IMR-90 (cell line): ENCODE measurements at regions not wholly inside any gene's neighbourhood (a gene's known extent, or its start where the extent isn't known, plus 50 kb on each side); places are given as distances from the start of the nearest gene placed in this dataset.

ENCODE experiments used
- ATAC-seq: fragments of 200-7000 bp; cut with Tn5 transposase; 2 replicates; pipeline ENCODE4 v1.9.1; 2020; ENCODE audit warnings: low read depth, mild to moderate bottlenecking, moderate library complexity
- BruUV-seq: library from RNA; stranded (reverse); fragments of 400-500 nt; replicated peaks from 2 replicates; lab custom pipeline; 2021; lab: Mats Ljungman, UMichigan
- CTCF ChIA-PET: fragments of 300-600 bp; formaldehyde crosslinking; extraction: SDS; loops from one replicate; lab custom pipeline; 2021; ENCODE audit warnings: antibody characterized with exemption; lab: Yijun Ruan, JAX
- POLR2A ChIA-PET: fragments of 300-600 bp; sonication (Branson Sonifier 250); formaldehyde crosslinking; loops from one replicate; lab custom pipeline; 2022; ENCODE audit warnings: antibody characterized with exemption; ENCODE audit not compliant: unreplicated experiment; lab: Charles Lee
- DNase-seq: peaks from one replicate; pipeline ENCODE4 v3.0.0; 2013
- H2AFZ ChIP-seq: replicated peaks from 2 replicates; pipeline ENCODE3; 2013; ENCODE audit warnings: low read length, mild to moderate bottlenecking; ENCODE audit not compliant: poor library complexity
- H2AK5ac ChIP-seq: 2 replicates; pipeline ENCODE4 v1.6.1; 2013; ENCODE audit warnings: low read depth, low read length, inconsistent platforms
- H2AK9ac ChIP-seq: replicated peaks from 2 replicates; pipeline ENCODE3; 2013; ENCODE audit warnings: mild to moderate bottlenecking, low read depth, low read length, moderate library complexity; ENCODE audit not compliant: poor library complexity
- H2BK120ac ChIP-seq: 2 replicates; pipeline ENCODE4 v1.6.1; 2013; ENCODE audit warnings: low read depth, low read length, inconsistent platforms
- H2BK15ac ChIP-seq: 3 replicates; pipeline ENCODE4 v1.6.1; 2013; ENCODE audit warnings: low read depth, low read length, inconsistent platforms
- H2BK20ac ChIP-seq: 2 replicates; pipeline ENCODE4 v1.6.1; 2013; ENCODE audit warnings: low read depth, mild to moderate bottlenecking, inconsistent platforms, low read length, moderate library complexity
- H2BK5ac ChIP-seq: 2 replicates; pipeline ENCODE4 v1.6.1; 2013; ENCODE audit warnings: mild to moderate bottlenecking, low read depth, low read length, inconsistent platforms; ENCODE audit not compliant: poor library complexity, severe bottlenecking
- H3K14ac ChIP-seq: replicated peaks from 2 replicates; pipeline ENCODE4 v1.6.1; 2013; ENCODE audit warnings: low read depth, low read length, inconsistent platforms
- H3K18ac ChIP-seq: 2 replicates; pipeline ENCODE4 v1.6.1; 2013; ENCODE audit warnings: low read depth, low read length, control low read depth
- H3K23ac ChIP-seq: 2 replicates; pipeline ENCODE4 v1.6.1; 2013; ENCODE audit warnings: low read depth, low read length, inconsistent platforms
- H3K27ac ChIP-seq: 2 replicates; pipeline ENCODE4 v1.5.1; 2013; ENCODE audit warnings: mild to moderate bottlenecking, control low read depth, low read length; ENCODE audit not compliant: insufficient read depth
- H3K27me3 ChIP-seq: 2 replicates; pipeline ENCODE4 v1.6.1; 2013; ENCODE audit warnings: low read length; ENCODE audit not compliant: control insufficient read depth, insufficient read depth
- H3K36me3 ChIP-seq: 2 replicates; pipeline ENCODE4 v1.6.1; 2013; ENCODE audit warnings: low read length, mixed read lengths; ENCODE audit not compliant: control insufficient read depth, insufficient read depth
- H3K4ac ChIP-seq: 2 replicates; pipeline ENCODE4 v1.6.1; 2013; ENCODE audit warnings: low read depth, low read length, inconsistent platforms
- H3K4me1 ChIP-seq: 2 replicates; pipeline ENCODE4 v1.6.1; 2013; ENCODE audit warnings: low read length, mixed read lengths; ENCODE audit not compliant: control insufficient read depth, insufficient read depth
- H3K4me2 ChIP-seq: 2 replicates; pipeline ENCODE4 v1.6.1; 2013; ENCODE audit warnings: low read depth, mild to moderate bottlenecking, control low read depth, low read length, moderate library complexity
- H3K4me3 ChIP-seq: 2 replicates; pipeline ENCODE4 v1.5.1; 2013; ENCODE audit warnings: low read depth, mild to moderate bottlenecking, control low read depth, low read length, moderate library complexity; ENCODE audit not compliant: insufficient read depth
- H3K56ac ChIP-seq: 2 replicates; pipeline ENCODE4 v1.6.1; 2013; ENCODE audit warnings: low read length, inconsistent platforms; ENCODE audit not compliant: insufficient read depth; ENCODE audit errors: extremely low read depth
- H3K79me1 ChIP-seq, 2 experiments: 2 replicates each; pipeline ENCODE4 v1.6.1; 2013; ENCODE audit warnings: low read length in 2 of 2, inconsistent platforms in 1 of 2, low read depth in 1 of 2
- H3K9ac ChIP-seq: 2 replicates; pipeline ENCODE4 v1.6.1; 2013; ENCODE audit warnings: low read depth, low read length, control low read depth
- H3K9me1 ChIP-seq: 2 replicates; pipeline ENCODE4 v1.6.1; 2013; ENCODE audit warnings: low read length, inconsistent platforms; ENCODE audit not compliant: insufficient read depth
- H3K9me3 ChIP-seq: 2 replicates; pipeline ENCODE4 v1.6.1; 2013; ENCODE audit warnings: low read length; ENCODE audit not compliant: control insufficient read depth, insufficient read depth
- H4K20me1 ChIP-seq: 2 replicates; pipeline ENCODE4 v1.6.1; 2013; ENCODE audit warnings: low read length, inconsistent platforms; ENCODE audit not compliant: insufficient read depth
- H4K5ac ChIP-seq: 2 replicates; pipeline ENCODE4 v1.6.1; 2013; ENCODE audit warnings: mild to moderate bottlenecking, low read depth, low read length, control low read depth
- H4K8ac ChIP-seq, 2 experiments: 2 replicates each; pipeline ENCODE4 v1.6.1; 2013; ENCODE audit warnings: low read depth in 2 of 2, low read length in 2 of 2, control low read depth in 1 of 2, inconsistent platforms in 1 of 2
- H4K91ac ChIP-seq: 2 replicates; pipeline ENCODE4 v1.6.1; 2013; ENCODE audit warnings: low read depth, low read length, inconsistent platforms; ENCODE audit not compliant: insufficient read depth
- MAFK ChIP-seq: IDR thresholded peaks from 2 replicates; pipeline ENCODE4 v1.6.1; 2012; ENCODE audit warnings: low read depth, low read length, improper control_type of control experiment
- USF2 ChIP-seq: fragments of 150-350 bp; IDR thresholded peaks from 2 replicates; pipeline ENCODE4 v1.6.1; 2017; ENCODE audit warnings: mild to moderate bottlenecking, antibody characterized with exemption, low read length, low read depth
- WGBS, 2 experiments: methylation state at CpG; one replicate each; pipeline versions ENCODE4 v1.1.5 to v1.1.7; 2013; ENCODE audit warnings: missing lambda C conversion rate in 2 of 2; ENCODE audit not compliant: insufficient read length in 1 of 2; ENCODE audit errors: extremely low coverage in 2 of 2; 5-methylcytosine and 5-hydroxymethylcytosine counted together
- dilution Hi-C: fragments of 300-500 bp; cut with HindIII; formaldehyde crosslinking; loops from one replicate; pipeline ENCODE4 v1.14.3; 2018; ENCODE audit warnings: low sequenced_read_pairs; ENCODE audit not compliant: unreplicated experiment
- in situ Hi-C: fragments of 300-500 bp; cut with MboI; formaldehyde crosslinking; loops from 3 replicates; pipeline ENCODE4 v1.14.3; 2019; ENCODE audit warnings: low sequenced_read_pairs, inconsistent platforms, mixed read lengths
- intact Hi-C: fragments of 100-400 bp; cut with micrococcal nuclease; formaldehyde crosslinking; loops from 2 replicates; pipeline ENCODE4 v1.10.0; 2022

DNA sequence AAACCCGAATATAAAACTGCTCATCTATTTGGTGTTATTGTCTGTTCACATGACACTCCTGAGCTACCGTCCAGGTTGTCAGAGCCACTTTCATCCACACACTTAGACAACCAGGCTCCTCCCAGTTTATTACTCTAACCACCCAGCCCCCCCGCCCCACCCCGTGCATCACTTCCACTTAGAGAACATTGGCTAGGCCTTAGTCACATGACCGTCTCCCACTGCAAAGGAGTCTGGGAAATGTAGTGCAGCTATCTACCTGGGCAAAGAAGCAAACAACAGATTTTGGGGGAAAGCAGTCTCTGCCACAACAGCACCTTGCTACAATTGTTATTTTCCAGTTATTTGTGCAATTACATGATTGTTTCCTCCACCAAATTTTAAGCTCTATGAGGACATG, 57.6 kb upstream of the RBPJ start:
- no peak overlapping the region for H3K14ac ChIP-seq
- 60% methylated on average over 1 of the region's 5 CpGs; no CpG with 5 or more reads in 1 of the 2 experiments for WGBS, 2 experiments
- intact Hi-C loops (no loop called here), dilution Hi-C loops (no loop called here), in situ Hi-C loops (no loop called here)
- DNase-seq, result no peak
- H2AK9ac ChIP-seq, result no peak overlapping the region
- H4K91ac ChIP-seq, result no peak overlapping the region
- no peak overlapping the region for H2BK20ac ChIP-seq
- no peak overlapping the region for H4K8ac ChIP-seq
- ATAC-seq, result no peak
- BruUV-seq, result no TSS peak
- no peak overlapping the region for H3K4me2 ChIP-seq
- H3K23ac ChIP-seq, result no peak overlapping the region
- H3K56ac ChIP-seq, result no peak overlapping the region
- H4K5ac ChIP-seq, result no peak overlapping the region
- H3K36me3 ChIP-seq, result no peaks in the 10 kb centered on the region
- H3K27ac ChIP-seq, result no peak overlapping the region
- CTCF ChIA-PET, result no interaction called here
- H3K27me3 ChIP-seq, result no peaks in the 10 kb centered on the region
- H2BK15ac ChIP-seq, result no peak overlapping the region
- no peak overlapping the region for H3K18ac ChIP-seq
- H3K79me1 ChIP-seq, result no peaks in the 10 kb centered on the region
- H2BK5ac ChIP-seq, result no peak overlapping the region
- no peaks in the 10 kb centered on the region for H3K9me1 ChIP-seq
- TF ChIP-seq USF2 (peak; percentile 30; the same call in 1 of the 2 replicates), MAFK (no peak)
- POLR2A ChIA-PET, result no interaction called here
- no peaks in the 10 kb centered on the region for H3K4me1 ChIP-seq
- H4K20me1 ChIP-seq, result no peaks in the 10 kb centered on the region
- H3K4me3 ChIP-seq, result no peak overlapping the region
- no peak overlapping the region for H2AK5ac ChIP-seq
- no peak overlapping the region for H3K4ac ChIP-seq
- peaks cover 2% of the 10 kb centered on the region for H3K9me3 ChIP-seq
- no peak overlapping the region for H2AFZ ChIP-seq
- no peak overlapping the region for H2BK120ac ChIP-seq
- no peak overlapping the region for H3K9ac ChIP-seq
